ENCODE measurements at regions not wholly inside any gene's neighbourhood (a gene's known extent, or its start where the extent isn't known, plus 50 kb on each side); places are given as distances from the start of the nearest gene placed in this dataset.

- TF ChIP-seq CTCF (IDR thresholded peaks at IDR 0.05) (no peak), POLR2A (IDR thresholded peaks at IDR 0.05) (no peak), EP300 (IDR thresholded peaks at IDR 0.05) (no peak)
Measured at GRCh38 chr1:95889400-95889799, 655.4 kb downstream of the RWDD3 start.

Data from upper lobe of left lung (tissue), 4 donors.